ENCODE measurements at regions not wholly inside any gene's neighbourhood (a gene's known extent, or its start where the extent isn't known, plus 50 kb on each side); places are given as distances from the start of the nearest gene placed in this dataset.

DNA sequence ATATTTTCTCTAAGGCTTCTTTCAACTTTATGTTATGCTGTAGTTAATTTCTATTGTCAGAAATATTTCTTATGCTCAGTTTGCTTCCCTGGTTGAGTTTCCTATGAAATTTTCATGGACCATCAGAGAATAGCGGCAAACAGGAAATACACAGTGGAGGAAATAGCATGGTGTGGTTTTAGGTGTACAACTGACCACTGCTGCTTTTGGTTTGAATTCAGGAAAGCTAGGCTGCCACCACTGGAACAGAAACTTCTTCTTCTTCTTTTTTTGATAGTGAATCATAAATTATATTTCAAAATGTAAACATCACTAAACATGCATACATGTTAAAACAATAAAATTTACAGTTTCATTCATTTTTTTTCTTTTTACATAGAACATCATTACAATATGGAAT is 316.6 kb upstream of the TGFBR2 start:
- no peak for DNase-seq (ENCODE audit: low spot score)
- TF ChIP-seq CTCF (IDR thresholded peaks at IDR 0.05; ENCODE audit: unreplicated experiment): no peak
- peaks cover 49% of the 10 kb centered on the region for H3K4me1 Mint-ChIP-seq (ENCODE audit: unreplicated experiment)
- no peaks in the 10 kb centered on the region for H3K9me3 Mint-ChIP-seq (ENCODE audit: unreplicated experiment)
- H3K27me3 Mint-ChIP-seq (ENCODE audit: unreplicated experiment): no peaks in the 10 kb centered on the region
- no peak overlapping the region for H3K4me3 Mint-ChIP-seq (ENCODE audit: unreplicated experiment)
- no peaks in the 10 kb centered on the region for H3K36me3 Mint-ChIP-seq (ENCODE audit: low read depth, unreplicated experiment)
- H3K27ac Mint-ChIP-seq (ENCODE audit: unreplicated experiment): no peak overlapping the region

GRCh38 chr3:30290479-30290878 is 315.9 kb upstream of the TGFBR2 start:
- peaks cover 49% of the 10 kb centered on the region for H3K4me1 Mint-ChIP-seq (ENCODE audit: unreplicated experiment)
- H3K9me3 Mint-ChIP-seq (ENCODE audit: unreplicated experiment): no peaks in the 10 kb centered on the region
- H3K27ac Mint-ChIP-seq (ENCODE audit: unreplicated experiment): no peak overlapping the region
- H3K27me3 Mint-ChIP-seq (ENCODE audit: unreplicated experiment): no peaks in the 10 kb centered on the region
- H3K4me3 Mint-ChIP-seq (ENCODE audit: unreplicated experiment): no peak overlapping the region
- no peak for DNase-seq (ENCODE audit: low spot score)
- H3K36me3 Mint-ChIP-seq (ENCODE audit: low read depth, unreplicated experiment): no peaks in the 10 kb centered on the region
- TF ChIP-seq CTCF (IDR thresholded peaks at IDR 0.05; ENCODE audit: unreplicated experiment): no peak

DNA sequence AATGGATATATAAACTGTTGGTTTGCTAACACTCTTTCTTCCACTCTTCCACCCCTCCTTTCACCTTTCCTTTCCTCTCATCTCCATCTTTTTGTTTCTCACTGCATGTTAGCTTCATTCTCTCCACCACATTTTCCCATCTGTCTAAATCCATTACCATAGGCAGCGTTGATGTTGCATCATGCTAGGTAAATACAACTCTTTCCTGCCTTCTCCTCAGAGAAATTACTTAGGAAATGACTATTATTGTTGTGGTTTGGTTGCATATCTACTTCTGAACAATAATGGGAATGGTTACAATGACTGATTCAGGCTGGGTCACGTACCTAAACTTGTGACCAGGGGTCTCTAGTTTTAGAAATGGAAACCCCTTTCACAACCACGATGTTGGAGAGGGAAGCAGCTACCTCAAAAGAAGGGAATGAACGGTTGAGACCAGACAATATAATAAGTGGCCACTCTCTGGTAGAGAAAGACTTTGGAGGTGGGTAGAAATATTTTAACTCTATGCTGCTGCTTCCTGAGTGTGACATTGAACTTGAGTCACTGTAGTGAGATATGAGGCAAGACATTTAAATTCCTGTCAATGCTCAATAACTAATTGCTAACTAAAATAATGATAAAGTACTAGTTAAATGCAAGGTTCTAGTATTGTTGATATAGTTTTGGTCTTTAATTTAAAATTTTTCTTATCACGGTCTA is 314.1 kb upstream of the TGFBR2 start:
- Mint-ChIP-seq H3K9me3 (ENCODE audit: unreplicated experiment) (no peaks in the 10 kb centered on the region), H3K27ac (ENCODE audit: unreplicated experiment) (peak overlapping the region; percentile 33), H3K4me3 (ENCODE audit: unreplicated experiment) (no peak overlapping the region), H3K4me1 (ENCODE audit: unreplicated experiment) (peaks cover 49% of the 10 kb centered on the region), H3K36me3 (ENCODE audit: low read depth, unreplicated experiment) (no peaks in the 10 kb centered on the region), H3K27me3 (ENCODE audit: unreplicated experiment) (no peaks in the 10 kb centered on the region)
- no peak for DNase-seq (ENCODE audit: low spot score)
- no peak for TF ChIP-seq CTCF (IDR thresholded peaks at IDR 0.05; ENCODE audit: unreplicated experiment)

DNA sequence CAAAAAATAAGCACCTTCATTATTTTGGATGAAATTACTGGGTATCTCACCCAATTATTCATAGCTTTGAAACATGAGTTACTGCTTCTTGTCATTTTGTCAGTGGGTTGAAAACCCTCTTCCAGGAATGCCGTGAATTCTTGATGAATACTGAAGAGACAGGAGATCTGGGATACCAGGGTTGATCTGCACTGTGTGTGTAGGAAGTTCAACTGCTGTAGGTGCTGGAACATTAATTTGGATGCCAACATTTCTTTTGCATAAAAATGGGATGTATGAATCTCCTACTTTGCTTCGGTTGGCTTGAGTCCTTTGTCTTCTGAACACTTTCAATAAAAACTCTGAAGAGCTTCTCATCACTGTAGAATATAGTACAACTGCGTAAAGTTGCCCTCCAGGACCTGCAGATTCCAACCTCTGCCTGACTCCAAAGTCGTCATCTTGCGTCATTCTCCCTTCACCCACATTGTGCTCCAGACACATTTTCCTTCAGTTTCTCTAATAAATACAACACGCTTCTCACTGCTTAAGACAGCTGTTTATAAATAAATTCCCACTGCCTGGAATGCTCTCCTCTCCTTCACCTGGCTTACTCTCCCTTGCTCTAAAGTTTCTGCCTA is 312.7 kb upstream of the TGFBR2 start:
- H3K9me3 Mint-ChIP-seq (ENCODE audit: unreplicated experiment): no peaks in the 10 kb centered on the region
- H3K27ac Mint-ChIP-seq (ENCODE audit: unreplicated experiment): no peak overlapping the region
- H3K4me1 Mint-ChIP-seq (ENCODE audit: unreplicated experiment): peaks cover 45% of the 10 kb centered on the region
- H3K36me3 Mint-ChIP-seq (ENCODE audit: low read depth, unreplicated experiment): no peaks in the 10 kb centered on the region
- no peak for TF ChIP-seq CTCF (IDR thresholded peaks at IDR 0.05; ENCODE audit: unreplicated experiment)
- DNase-seq (ENCODE audit: low spot score): no peak
- peak overlapping the region; percentile 1 for H3K4me3 Mint-ChIP-seq (ENCODE audit: unreplicated experiment)
- H3K27me3 Mint-ChIP-seq (ENCODE audit: unreplicated experiment): no peaks in the 10 kb centered on the region

GRCh38 chr3:30294241-30294667 is 312.1 kb upstream of the TGFBR2 start:
- Mint-ChIP-seq H3K36me3 (ENCODE audit: low read depth, unreplicated experiment) (no peaks in the 10 kb centered on the region), H3K9me3 (ENCODE audit: unreplicated experiment) (no peaks in the 10 kb centered on the region), H3K27ac (ENCODE audit: unreplicated experiment) (peak overlapping the region; percentile 52), H3K4me3 (ENCODE audit: unreplicated experiment) (no peak overlapping the region), H3K27me3 (ENCODE audit: unreplicated experiment) (no peaks in the 10 kb centered on the region), H3K4me1 (ENCODE audit: unreplicated experiment) (peaks cover 40% of the 10 kb centered on the region)
- TF ChIP-seq CTCF (IDR thresholded peaks at IDR 0.05; ENCODE audit: unreplicated experiment): no peak
- DNase-seq (ENCODE audit: low spot score): no peak
